ENCODE measurements at regions not wholly inside any gene's neighbourhood (a gene's known extent, or its start where the extent isn't known, plus 50 kb on each side); places are given as distances from the start of the nearest gene placed in this dataset.

GRCh38 chr12:77535734-77536133 is 295.0 kb upstream of the NAV3 start:
- H3K36me3 ChIP-seq (ENCODE audit: insufficient read depth, low read length) = no peaks in the 10 kb centered on the region
- H2AFZ ChIP-seq (ENCODE audit: low read depth, low read length) = no peak overlapping the region
- no peaks in the 10 kb centered on the region for H3K27me3 ChIP-seq (ENCODE audit: insufficient read depth, low read length)
- H3K4me1 ChIP-seq (ENCODE audit: insufficient read depth, low read length) = no peaks in the 10 kb centered on the region
- no peaks in the 10 kb centered on the region for H3K9me3 ChIP-seq (ENCODE audit: low read length)
- no peak overlapping the region for H3K4me3 ChIP-seq (ENCODE audit: low read length)

GRCh38 chr12:77531912-77532311 is 298.8 kb upstream of the NAV3 start:
- no peaks in the 10 kb centered on the region for H3K4me1 ChIP-seq (ENCODE audit: insufficient read depth, low read length)

GRCh38 chr12:77522247-77522646 is 308.4 kb upstream of the NAV3 start:
- Histone ChIP-seq H3K9me3 (ENCODE audit: low read length) (no peaks in the 10 kb centered on the region), H3K4me1 (ENCODE audit: insufficient read depth, low read length) (no peaks in the 10 kb centered on the region), H3K36me3 (ENCODE audit: insufficient read depth, low read length) (no peaks in the 10 kb centered on the region)

More at GRCh38 chr12:77531912-77532311, 298.8 kb upstream of the NAV3 start:
- Histone ChIP-seq H3K27me3 (ENCODE audit: insufficient read depth, low read length) (no peaks in the 10 kb centered on the region), H3K4me3 (ENCODE audit: low read length) (no peak overlapping the region), H3K9me3 (ENCODE audit: low read length) (no peaks in the 10 kb centered on the region), H3K36me3 (ENCODE audit: insufficient read depth, low read length) (no peaks in the 10 kb centered on the region), H2AFZ (ENCODE audit: low read depth, low read length) (no peak overlapping the region)

GRCh38 chr12:77521508-77522115 is 309.1 kb upstream of the NAV3 start:
- Histone ChIP-seq H2AFZ (ENCODE audit: low read depth, low read length) (no peak overlapping the region), H3K27me3 (ENCODE audit: insufficient read depth, low read length) (no peaks in the 10 kb centered on the region), H3K4me1 (ENCODE audit: insufficient read depth, low read length) (no peaks in the 10 kb centered on the region), H3K36me3 (ENCODE audit: insufficient read depth, low read length) (no peaks in the 10 kb centered on the region), H3K4me3 (ENCODE audit: low read length) (no peak overlapping the region), H3K9me3 (ENCODE audit: low read length) (no peaks in the 10 kb centered on the region)

More at GRCh38 chr12:77522247-77522646, 308.4 kb upstream of the NAV3 start:
- Histone ChIP-seq H3K4me3 (ENCODE audit: low read length) (no peak overlapping the region), H2AFZ (ENCODE audit: low read depth, low read length) (no peak overlapping the region), H3K27me3 (ENCODE audit: insufficient read depth, low read length) (no peaks in the 10 kb centered on the region)

GRCh38 chr12:77514511-77514910 is 316.2 kb upstream of the NAV3 start:
- no peaks in the 10 kb centered on the region for H3K4me1 ChIP-seq (ENCODE audit: insufficient read depth, low read length)
- no peaks in the 10 kb centered on the region for H3K9me3 ChIP-seq (ENCODE audit: low read length)
- no peak overlapping the region for H3K4me3 ChIP-seq (ENCODE audit: low read length)
- H3K36me3 ChIP-seq (ENCODE audit: insufficient read depth, low read length) = no peaks in the 10 kb centered on the region
- no peak overlapping the region for H2AFZ ChIP-seq (ENCODE audit: low read depth, low read length)
- no peaks in the 10 kb centered on the region for H3K27me3 ChIP-seq (ENCODE audit: insufficient read depth, low read length)

- H3K36me3 ChIP-seq (ENCODE audit: insufficient read depth, low read length) = no peaks in the 10 kb centered on the region
- H3K27me3 ChIP-seq (ENCODE audit: insufficient read depth, low read length) = no peaks in the 10 kb centered on the region
- no peak overlapping the region for H3K4me3 ChIP-seq (ENCODE audit: low read length)
- no peak overlapping the region for H2AFZ ChIP-seq (ENCODE audit: low read depth, low read length)
- no peaks in the 10 kb centered on the region for H3K4me1 ChIP-seq (ENCODE audit: insufficient read depth, low read length)
- H3K9me3 ChIP-seq (ENCODE audit: low read length) = no peaks in the 10 kb centered on the region
Observed at GRCh38 chr12:77510985-77511384, 319.7 kb upstream of the NAV3 start.

- H3K27me3 ChIP-seq (ENCODE audit: insufficient read depth, low read length) = no peaks in the 10 kb centered on the region
- no peaks in the 10 kb centered on the region for H3K36me3 ChIP-seq (ENCODE audit: insufficient read depth, low read length)
- no peak overlapping the region for H2AFZ ChIP-seq (ENCODE audit: low read depth, low read length)
- H3K4me1 ChIP-seq (ENCODE audit: insufficient read depth, low read length) = no peaks in the 10 kb centered on the region
- no peak overlapping the region for H3K4me3 ChIP-seq (ENCODE audit: low read length)
- no peaks in the 10 kb centered on the region for H3K9me3 ChIP-seq (ENCODE audit: low read length)
Observed at GRCh38 chr12:77504466-77504865, 326.2 kb upstream of the NAV3 start.

GRCh38 chr12:77500089-77500488 is 330.6 kb upstream of the NAV3 start:
- H3K4me1 ChIP-seq (ENCODE audit: insufficient read depth, low read length) = no peaks in the 10 kb centered on the region
- no peak overlapping the region for H3K4me3 ChIP-seq (ENCODE audit: low read length)
- no peaks in the 10 kb centered on the region for H3K27me3 ChIP-seq (ENCODE audit: insufficient read depth, low read length)
- H3K36me3 ChIP-seq (ENCODE audit: insufficient read depth, low read length) = no peaks in the 10 kb centered on the region
- H3K9me3 ChIP-seq (ENCODE audit: low read length) = no peaks in the 10 kb centered on the region
- no peak overlapping the region for H2AFZ ChIP-seq (ENCODE audit: low read depth, low read length)

- no peaks in the 10 kb centered on the region for H3K27me3 ChIP-seq (ENCODE audit: insufficient read depth, low read length)
- no peak overlapping the region for H3K4me3 ChIP-seq (ENCODE audit: low read length)
- H3K36me3 ChIP-seq (ENCODE audit: insufficient read depth, low read length) = no peaks in the 10 kb centered on the region
- no peaks in the 10 kb centered on the region for H3K4me1 ChIP-seq (ENCODE audit: insufficient read depth, low read length)
- no peaks in the 10 kb centered on the region for H3K9me3 ChIP-seq (ENCODE audit: low read length)
- H2AFZ ChIP-seq (ENCODE audit: low read depth, low read length) = no peak overlapping the region
Observed at GRCh38 chr12:77497647-77498046, 333.0 kb upstream of the NAV3 start.

- Histone ChIP-seq H2AFZ (ENCODE audit: low read depth, low read length) (no peak overlapping the region), H3K36me3 (ENCODE audit: insufficient read depth, low read length) (no peaks in the 10 kb centered on the region), H3K4me1 (ENCODE audit: insufficient read depth, low read length) (no peaks in the 10 kb centered on the region), H3K4me3 (ENCODE audit: low read length) (no peak overlapping the region), H3K27me3 (ENCODE audit: insufficient read depth, low read length) (no peaks in the 10 kb centered on the region), H3K9me3 (ENCODE audit: low read length) (no peaks in the 10 kb centered on the region)
Observed at GRCh38 chr12:77496714-77497113, 334.0 kb upstream of the NAV3 start.

GRCh38 chr12:77494296-77494695 is 336.4 kb upstream of the NAV3 start:
- Histone ChIP-seq H3K27me3 (ENCODE audit: insufficient read depth, low read length) (no peaks in the 10 kb centered on the region), H3K4me3 (ENCODE audit: low read length) (no peak overlapping the region), H3K9me3 (ENCODE audit: low read length) (peaks cover 3% of the 10 kb centered on the region), H3K4me1 (ENCODE audit: insufficient read depth, low read length) (peaks cover 5% of the 10 kb centered on the region), H2AFZ (ENCODE audit: low read depth, low read length) (no peak overlapping the region), H3K36me3 (ENCODE audit: insufficient read depth, low read length) (no peaks in the 10 kb centered on the region)

- H3K4me3 ChIP-seq (ENCODE audit: low read length) = no peak overlapping the region
Observed at GRCh38 chr12:77493302-77494168, 337.2 kb upstream of the NAV3 start.

GRCh38 chr12:77492536-77492935 is 338.2 kb upstream of the NAV3 start:
- Histone ChIP-seq H3K36me3 (ENCODE audit: insufficient read depth, low read length) (no peaks in the 10 kb centered on the region), H3K4me1 (ENCODE audit: insufficient read depth, low read length) (peaks cover 17% of the 10 kb centered on the region), H3K4me3 (ENCODE audit: low read length) (no peak overlapping the region), H2AFZ (ENCODE audit: low read depth, low read length) (no peak overlapping the region), H3K9me3 (ENCODE audit: low read length) (peaks cover 3% of the 10 kb centered on the region), H3K27me3 (ENCODE audit: insufficient read depth, low read length) (no peaks in the 10 kb centered on the region)

More at GRCh38 chr12:77493302-77494168, 337.2 kb upstream of the NAV3 start:
- H3K4me1 ChIP-seq (ENCODE audit: insufficient read depth, low read length) = peaks cover 8% of the 10 kb centered on the region
- no peaks in the 10 kb centered on the region for H3K36me3 ChIP-seq (ENCODE audit: insufficient read depth, low read length)
- H3K27me3 ChIP-seq (ENCODE audit: insufficient read depth, low read length) = no peaks in the 10 kb centered on the region
- no peak overlapping the region for H2AFZ ChIP-seq (ENCODE audit: low read depth, low read length)
- H3K9me3 ChIP-seq (ENCODE audit: low read length) = peaks cover 3% of the 10 kb centered on the region
